Nephron (organoid): ENCODE measurements at regions not wholly inside any gene's neighbourhood (a gene's known extent, or its start where the extent isn't known, plus 50 kb on each side); places are given as distances from the start of the nearest gene placed in this dataset.

ENCODE experiments used
- H3K27ac Mint-ChIP-seq, 3 experiments: 2 replicates each; pipeline ENCODE4 v1.8.0; 2020; ENCODE audit warnings: mixed read lengths in 3 of 3, mild to moderate bottlenecking in 2 of 3, moderate library complexity in 1 of 3
- H3K27me3 Mint-ChIP-seq: 2 replicates; pipeline ENCODE4 v1.8.0; 2021; ENCODE audit warnings: low read depth, mild to moderate bottlenecking, moderate library complexity, mixed read lengths
- H3K36me3 Mint-ChIP-seq: 2 replicates; pipeline ENCODE4 v1.8.0; 2020; ENCODE audit warnings: low read depth, mixed read lengths
- H3K4me1 Mint-ChIP-seq: 2 replicates; pipeline ENCODE4 v1.8.0; 2020; ENCODE audit warnings: mixed read lengths
- H3K4me3 Mint-ChIP-seq, 3 experiments: 2 replicates each; pipeline ENCODE4 v1.8.0; 2020; ENCODE audit warnings: mild to moderate bottlenecking in 3 of 3, mixed read lengths in 3 of 3, moderate library complexity in 2 of 3
- H3K9me3 Mint-ChIP-seq: 2 replicates; pipeline ENCODE4 v1.8.0; 2020; ENCODE audit warnings: mixed read lengths
- TF ChIP-seq, protein P1 (sequence below), 3 experiments: fragments of 200-600 bp; sonication (generic); IDR thresholded peaks; one replicate each; pipeline ENCODE4 v1.5.0; 2021; ENCODE audit warnings: antibody characterized with exemption in 3 of 3; ENCODE audit not compliant: unreplicated experiment in 3 of 3

GRCh38 chr12:88401155-88401554 is 179.1 kb downstream of the KITLG start:
- no peak overlapping the region for H3K4me3 Mint-ChIP-seq
- peaks cover 4% of the 10 kb centered on the region for H3K4me1 Mint-ChIP-seq
- H3K27ac Mint-ChIP-seq = no peak overlapping the region
- TF ChIP-seq, protein P1, sequence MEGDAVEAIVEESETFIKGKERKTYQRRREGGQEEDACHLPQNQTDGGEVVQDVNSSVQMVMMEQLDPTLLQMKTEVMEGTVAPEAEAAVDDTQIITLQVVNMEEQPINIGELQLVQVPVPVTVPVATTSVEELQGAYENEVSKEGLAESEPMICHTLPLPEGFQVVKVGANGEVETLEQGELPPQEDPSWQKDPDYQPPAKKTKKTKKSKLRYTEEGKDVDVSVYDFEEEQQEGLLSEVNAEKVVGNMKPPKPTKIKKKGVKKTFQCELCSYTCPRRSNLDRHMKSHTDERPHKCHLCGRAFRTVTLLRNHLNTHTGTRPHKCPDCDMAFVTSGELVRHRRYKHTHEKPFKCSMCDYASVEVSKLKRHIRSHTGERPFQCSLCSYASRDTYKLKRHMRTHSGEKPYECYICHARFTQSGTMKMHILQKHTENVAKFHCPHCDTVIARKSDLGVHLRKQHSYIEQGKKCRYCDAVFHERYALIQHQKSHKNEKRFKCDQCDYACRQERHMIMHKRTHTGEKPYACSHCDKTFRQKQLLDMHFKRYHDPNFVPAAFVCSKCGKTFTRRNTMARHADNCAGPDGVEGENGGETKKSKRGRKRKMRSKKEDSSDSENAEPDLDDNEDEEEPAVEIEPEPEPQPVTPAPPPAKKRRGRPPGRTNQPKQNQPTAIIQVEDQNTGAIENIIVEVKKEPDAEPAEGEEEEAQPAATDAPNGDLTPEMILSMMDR (IDR thresholded peaks at IDR 0.05; ENCODE audit: unreplicated experiment in 3 of 3) = no peak
- no peaks in the 10 kb centered on the region for H3K27me3 Mint-ChIP-seq
- peaks cover 5% of the 10 kb centered on the region for H3K9me3 Mint-ChIP-seq
- H3K36me3 Mint-ChIP-seq = no peaks in the 10 kb centered on the region

DNA sequence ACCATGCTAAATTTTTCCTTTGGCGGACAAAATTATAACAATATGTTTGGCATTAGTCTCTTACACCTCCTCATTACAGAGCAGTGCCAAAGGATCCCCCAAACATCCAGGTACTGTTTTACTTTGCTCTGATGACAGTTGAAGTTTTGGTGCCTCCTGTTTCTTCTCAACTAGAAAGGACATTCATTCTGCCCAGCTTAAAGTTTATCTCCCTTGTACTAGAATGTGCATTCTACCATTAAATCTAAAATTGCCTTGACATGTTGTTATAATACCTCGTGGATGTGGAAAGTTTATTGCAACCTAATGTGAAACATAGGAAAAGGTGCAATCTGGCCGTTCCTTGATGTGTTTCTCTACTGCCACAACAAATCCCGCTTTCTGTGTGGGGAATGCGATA is 173.4 kb downstream of the KITLG start:
- no peak overlapping the region for H3K27ac Mint-ChIP-seq
- no peaks in the 10 kb centered on the region for H3K36me3 Mint-ChIP-seq
- peaks cover 3% of the 10 kb centered on the region for H3K9me3 Mint-ChIP-seq

GRCh38 chr12:88408823-88409222 is 171.4 kb downstream of the KITLG start:
- Mint-ChIP-seq H3K9me3 (no peaks in the 10 kb centered on the region), H3K36me3 (no peaks in the 10 kb centered on the region), H3K4me1 (no peaks in the 10 kb centered on the region), H3K4me3 (no peak overlapping the region), H3K27ac (no peak overlapping the region), H3K27me3 (no peaks in the 10 kb centered on the region)
- TF ChIP-seq, protein P1 (IDR thresholded peaks at IDR 0.05; ENCODE audit: unreplicated experiment in 3 of 3) = no peak

More for the DNA sequence above, 173.4 kb downstream of the KITLG start:
- no peak overlapping the region for H3K4me3 Mint-ChIP-seq
- H3K27me3 Mint-ChIP-seq = no peaks in the 10 kb centered on the region
- TF ChIP-seq, protein P1 (IDR thresholded peaks at IDR 0.05; ENCODE audit: unreplicated experiment in 3 of 3) = no peak
- H3K4me1 Mint-ChIP-seq = no peaks in the 10 kb centered on the region

DNA sequence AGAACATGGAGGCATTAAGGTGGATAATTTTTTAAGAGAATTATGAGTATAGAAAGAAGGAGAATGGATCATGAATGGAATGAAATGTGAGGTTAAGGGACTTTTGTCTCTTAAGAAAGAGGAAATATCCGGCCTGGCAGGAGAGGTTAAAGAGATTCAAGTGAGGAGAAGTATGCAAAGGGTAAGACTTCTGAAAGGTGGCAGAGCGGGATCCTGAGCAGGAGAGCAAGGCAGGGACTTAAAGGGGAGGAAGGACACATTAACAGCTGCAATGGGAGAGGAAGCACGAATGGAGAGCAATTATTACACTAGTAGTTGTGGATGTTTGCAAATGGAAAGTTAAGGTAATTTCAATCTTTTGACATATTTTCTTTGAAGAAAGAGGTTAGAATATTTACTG is 171.0 kb downstream of the KITLG start:
- Mint-ChIP-seq H3K36me3 (no peaks in the 10 kb centered on the region), H3K4me1 (no peaks in the 10 kb centered on the region), H3K27ac (no peak overlapping the region), H3K27me3 (no peaks in the 10 kb centered on the region), H3K4me3 (no peak overlapping the region), H3K9me3 (no peaks in the 10 kb centered on the region)
- TF ChIP-seq, protein P1 (IDR thresholded peaks at IDR 0.05; ENCODE audit: unreplicated experiment in 3 of 3) = no peak

- Mint-ChIP-seq H3K4me3 (no peak overlapping the region), H3K36me3 (no peaks in the 10 kb centered on the region), H3K27me3 (no peaks in the 10 kb centered on the region), H3K4me1 (no peaks in the 10 kb centered on the region), H3K9me3 (no peaks in the 10 kb centered on the region), H3K27ac (no peak overlapping the region)
- TF ChIP-seq, protein P1 (IDR thresholded peaks at IDR 0.05; ENCODE audit: unreplicated experiment in 3 of 3) = no peak
Observed at GRCh38 chr12:88411689-88412088, 168.6 kb downstream of the KITLG start.

DNA sequence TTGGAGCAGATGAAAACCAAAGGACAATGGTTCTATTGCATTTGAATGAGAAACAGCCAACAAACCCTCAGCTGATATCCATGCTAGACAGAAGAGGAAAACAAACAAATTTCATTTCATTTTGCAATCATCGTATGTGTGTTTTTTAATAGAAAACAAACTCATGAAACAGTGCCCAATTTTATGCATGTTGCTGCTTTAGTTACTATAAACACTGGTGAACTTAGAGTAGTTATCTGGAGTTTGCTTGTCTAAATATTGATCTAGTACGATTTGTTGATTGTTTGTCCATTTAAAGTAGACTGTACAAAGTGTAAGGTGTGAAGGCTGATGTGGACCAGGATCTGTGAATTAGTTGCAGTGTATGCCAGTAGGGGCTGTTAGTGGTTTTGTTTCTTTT is 166.6 kb downstream of the KITLG start:
- no peaks in the 10 kb centered on the region for H3K9me3 Mint-ChIP-seq
- H3K4me3 Mint-ChIP-seq = no peak overlapping the region
- no peaks in the 10 kb centered on the region for H3K4me1 Mint-ChIP-seq
- H3K27ac Mint-ChIP-seq = no peak overlapping the region
- TF ChIP-seq, protein P1 (IDR thresholded peaks at IDR 0.05; ENCODE audit: unreplicated experiment in 3 of 3) = no peak
- H3K27me3 Mint-ChIP-seq = no peaks in the 10 kb centered on the region
- H3K36me3 Mint-ChIP-seq = no peaks in the 10 kb centered on the region
